Panc1 (cell line): ENCODE measurements at regions not wholly inside any gene's neighbourhood (a gene's known extent, or its start where the extent isn't known, plus 50 kb on each side); places are given as distances from the start of the nearest gene placed in this dataset.

Experiments used
- ATAC-seq: fragments of 200-7000 bp; cut with Tn5 transposase; 2 replicates; pipeline ENCODE4 v1.9.1; 2020; ENCODE audit warnings: mild to moderate bottlenecking, moderate library complexity
- BruUV-seq: library from RNA; stranded (reverse); fragments of 400-500 nt; replicated peaks from 2 replicates; lab custom pipeline; 2021; lab: Mats Ljungman, UMichigan
- CTCF ChIA-PET: fragments of 300-600 bp; sonication (Branson Sonifier 250); formaldehyde crosslinking; loops from one replicate; lab custom pipeline; 2022; ENCODE audit warnings: antibody characterized with exemption; lab: Charles Lee
- POLR2A ChIA-PET: fragments of 300-600 bp; sonication (Branson Sonifier 250); formaldehyde crosslinking; loops from one replicate; lab custom pipeline; 2022; ENCODE audit warnings: antibody characterized with exemption; lab: Charles Lee
- DNase-seq: peaks from one replicate; pipeline ENCODE4 v3.0.0-alpha.2; 2010; ENCODE audit warnings: low read depth, low spot score
- H3K27ac ChIP-seq: 2 replicates; pipeline ENCODE4 v1.5.1; 2011; ENCODE audit warnings: mild to moderate bottlenecking, low read length, inconsistent platforms
- H3K27me3 ChIP-seq: fragments of 200-500 bp; sonication (Bioruptor generic); 2 replicates; pipeline ENCODE4 v1.6.0; 2014; ENCODE audit warnings: low read length, inconsistent platforms; ENCODE audit not compliant: control insufficient read depth, insufficient read depth
- H3K36me3 ChIP-seq: fragments of 200-500 bp; sonication (Bioruptor generic); 2 replicates; pipeline ENCODE4 v1.5.1; 2014; ENCODE audit warnings: inconsistent platforms, mild to moderate bottlenecking, low read length, moderate library complexity; ENCODE audit not compliant: control insufficient read depth, insufficient read depth
- H3K4me1 ChIP-seq: 2 replicates; pipeline ENCODE4 v1.5.1; 2011; ENCODE audit warnings: inconsistent platforms, mild to moderate bottlenecking, low read length, moderate library complexity; ENCODE audit not compliant: control insufficient read depth, insufficient read depth
- H3K4me3 ChIP-seq, 2 experiments: 2 replicates each; pipeline ENCODE4 v1.5.1; 2011 to 2012; ENCODE audit warnings: low read depth in 2 of 2, low read length in 2 of 2, mild to moderate bottlenecking in 2 of 2, inconsistent platforms in 1 of 2, moderate library complexity in 1 of 2
- H3K9me3 ChIP-seq: fragments of 200-500 bp; sonication (Bioruptor generic); 2 replicates; pipeline ENCODE4 v1.5.1; 2014; ENCODE audit warnings: low read depth, mild to moderate bottlenecking, inconsistent platforms, low read length, moderate library complexity; ENCODE audit not compliant: control insufficient read depth, insufficient read depth
- POLR2AphosphoS5 ChIP-seq: IDR thresholded peaks from 2 replicates; pipeline ENCODE4 v1.6.1; 2012; ENCODE audit warnings: mild to moderate bottlenecking, low read depth, low read length, moderate library complexity
- SIN3A ChIP-seq: IDR thresholded peaks from 2 replicates; pipeline ENCODE4 v1.6.1; 2012; ENCODE audit warnings: low read depth, mild to moderate bottlenecking, low read length, moderate library complexity, borderline replicate concordance; ENCODE audit not compliant: insufficient read depth
- TCF7L2 ChIP-seq: IDR thresholded peaks from 2 replicates; pipeline ENCODE4 v1.6.1; 2011; ENCODE audit warnings: mild to moderate bottlenecking, low read depth, low read length, inconsistent platforms
- in situ Hi-C: cut with HindIII; loops from 2 replicates; pipeline ENCODE4 v1.10.0; 2016; ENCODE audit warnings: low sequenced_read_pairs, low pct_unique_long_range_greater_than_20kb
- intact Hi-C: fragments of 100-400 bp; cut with micrococcal nuclease; formaldehyde crosslinking; loops from one replicate; pipeline ENCODE4 v1.10.0; 2022; ENCODE audit not compliant: unreplicated experiment
- TF ChIP-seq, protein P1 (sequence below), 2 experiments: IDR thresholded peaks; 2 replicates each; pipeline ENCODE4 v1.6.1; 2011 to 2012; ENCODE audit warnings: low read depth in 2 of 2, control low read depth in 1 of 2, low read length in 1 of 2, mild to moderate bottlenecking in 1 of 2, moderate library complexity in 1 of 2; ENCODE audit not compliant: insufficient read depth in 1 of 2
- TF ChIP-seq, protein P2 (sequence below): fragments of 450-650 bp; IDR thresholded peaks from 2 replicates; pipeline ENCODE4 v1.5.1; 2017; ENCODE audit warnings: mild to moderate bottlenecking

DNA sequence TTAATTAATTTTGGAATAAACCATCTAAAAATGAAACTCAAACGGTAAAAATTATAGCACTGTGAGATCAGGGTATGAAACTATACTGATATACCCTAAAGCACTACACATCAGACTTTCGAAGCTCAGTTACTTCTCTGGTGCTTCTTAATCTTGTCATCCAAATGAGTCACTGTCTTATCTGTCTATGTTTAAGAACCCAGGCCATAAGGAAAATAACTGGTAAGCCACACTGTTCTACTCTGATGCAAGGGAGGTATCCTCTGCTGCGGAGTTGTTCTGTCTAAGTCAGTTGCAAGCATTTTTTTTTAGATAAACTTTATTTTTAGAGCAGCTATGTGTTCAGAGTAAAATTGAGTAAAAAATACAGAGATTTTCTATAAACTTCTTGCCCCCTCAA is 830.8 kb upstream of the POU3F4 start:
- BruUV-seq = no TSS peak
- H3K27ac ChIP-seq = no peak overlapping the region
- intact Hi-C loops (no loop called here), in situ Hi-C loops (no loop called here)
- POLR2A ChIA-PET = no interaction called here
- no peaks in the 10 kb centered on the region for H3K36me3 ChIP-seq
- no peaks in the 10 kb centered on the region for H3K4me1 ChIP-seq
- no peaks in the 10 kb centered on the region for H3K9me3 ChIP-seq
- TF ChIP-seq SIN3A = no peak
- TF ChIP-seq TCF7L2 = no peak
- TF ChIP-seq, protein P1, sequence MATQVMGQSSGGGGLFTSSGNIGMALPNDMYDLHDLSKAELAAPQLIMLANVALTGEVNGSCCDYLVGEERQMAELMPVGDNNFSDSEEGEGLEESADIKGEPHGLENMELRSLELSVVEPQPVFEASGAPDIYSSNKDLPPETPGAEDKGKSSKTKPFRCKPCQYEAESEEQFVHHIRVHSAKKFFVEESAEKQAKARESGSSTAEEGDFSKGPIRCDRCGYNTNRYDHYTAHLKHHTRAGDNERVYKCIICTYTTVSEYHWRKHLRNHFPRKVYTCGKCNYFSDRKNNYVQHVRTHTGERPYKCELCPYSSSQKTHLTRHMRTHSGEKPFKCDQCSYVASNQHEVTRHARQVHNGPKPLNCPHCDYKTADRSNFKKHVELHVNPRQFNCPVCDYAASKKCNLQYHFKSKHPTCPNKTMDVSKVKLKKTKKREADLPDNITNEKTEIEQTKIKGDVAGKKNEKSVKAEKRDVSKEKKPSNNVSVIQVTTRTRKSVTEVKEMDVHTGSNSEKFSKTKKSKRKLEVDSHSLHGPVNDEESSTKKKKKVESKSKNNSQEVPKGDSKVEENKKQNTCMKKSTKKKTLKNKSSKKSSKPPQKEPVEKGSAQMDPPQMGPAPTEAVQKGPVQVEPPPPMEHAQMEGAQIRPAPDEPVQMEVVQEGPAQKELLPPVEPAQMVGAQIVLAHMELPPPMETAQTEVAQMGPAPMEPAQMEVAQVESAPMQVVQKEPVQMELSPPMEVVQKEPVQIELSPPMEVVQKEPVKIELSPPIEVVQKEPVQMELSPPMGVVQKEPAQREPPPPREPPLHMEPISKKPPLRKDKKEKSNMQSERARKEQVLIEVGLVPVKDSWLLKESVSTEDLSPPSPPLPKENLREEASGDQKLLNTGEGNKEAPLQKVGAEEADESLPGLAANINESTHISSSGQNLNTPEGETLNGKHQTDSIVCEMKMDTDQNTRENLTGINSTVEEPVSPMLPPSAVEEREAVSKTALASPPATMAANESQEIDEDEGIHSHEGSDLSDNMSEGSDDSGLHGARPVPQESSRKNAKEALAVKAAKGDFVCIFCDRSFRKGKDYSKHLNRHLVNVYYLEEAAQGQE (IDR thresholded peaks at IDR 0.05; ENCODE audit: insufficient read depth in 1 of 2, low read depth in 2 of 2, low read length in 1 of 2) = no peak
- TF ChIP-seq POLR2AphosphoS5 = no peak
- TF ChIP-seq, protein P2, sequence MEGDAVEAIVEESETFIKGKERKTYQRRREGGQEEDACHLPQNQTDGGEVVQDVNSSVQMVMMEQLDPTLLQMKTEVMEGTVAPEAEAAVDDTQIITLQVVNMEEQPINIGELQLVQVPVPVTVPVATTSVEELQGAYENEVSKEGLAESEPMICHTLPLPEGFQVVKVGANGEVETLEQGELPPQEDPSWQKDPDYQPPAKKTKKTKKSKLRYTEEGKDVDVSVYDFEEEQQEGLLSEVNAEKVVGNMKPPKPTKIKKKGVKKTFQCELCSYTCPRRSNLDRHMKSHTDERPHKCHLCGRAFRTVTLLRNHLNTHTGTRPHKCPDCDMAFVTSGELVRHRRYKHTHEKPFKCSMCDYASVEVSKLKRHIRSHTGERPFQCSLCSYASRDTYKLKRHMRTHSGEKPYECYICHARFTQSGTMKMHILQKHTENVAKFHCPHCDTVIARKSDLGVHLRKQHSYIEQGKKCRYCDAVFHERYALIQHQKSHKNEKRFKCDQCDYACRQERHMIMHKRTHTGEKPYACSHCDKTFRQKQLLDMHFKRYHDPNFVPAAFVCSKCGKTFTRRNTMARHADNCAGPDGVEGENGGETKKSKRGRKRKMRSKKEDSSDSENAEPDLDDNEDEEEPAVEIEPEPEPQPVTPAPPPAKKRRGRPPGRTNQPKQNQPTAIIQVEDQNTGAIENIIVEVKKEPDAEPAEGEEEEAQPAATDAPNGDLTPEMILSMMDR = no peak
- H3K27me3 ChIP-seq = no peaks in the 10 kb centered on the region
- ATAC-seq (no peak), DNase-seq (no peak)
- H3K4me3 ChIP-seq = no peak overlapping the region
- CTCF ChIA-PET = no interaction called here

DNA sequence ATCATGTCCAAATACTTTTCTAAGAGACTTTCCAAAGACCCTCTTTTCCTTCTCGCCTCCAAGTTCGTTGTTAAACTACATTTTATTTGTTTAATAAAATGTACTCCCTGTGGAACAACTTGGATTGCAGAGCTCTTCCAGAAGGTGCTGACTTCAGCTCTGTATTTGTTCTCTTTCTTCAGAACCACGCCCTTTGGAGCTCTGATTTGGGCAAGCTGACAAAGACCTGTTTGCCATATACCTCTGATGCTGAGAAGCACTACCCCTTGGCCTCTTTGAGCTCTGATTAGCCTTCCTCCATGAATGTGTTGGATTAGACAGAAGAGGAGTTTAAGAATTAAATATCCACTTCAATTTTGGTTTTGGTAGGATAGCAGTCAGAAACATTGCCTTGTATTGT is 815.1 kb upstream of the POU3F4 start:
- intact Hi-C loops (no loop called here), in situ Hi-C loops (no loop called here)
- ChIA-PET CTCF (no interaction called here), POLR2A (no interaction called here)
- H3K36me3 ChIP-seq = no peaks in the 10 kb centered on the region
- DNase-seq (no peak), ATAC-seq (no peak)
- TF ChIP-seq POLR2AphosphoS5 = no peak
- TF ChIP-seq, protein P2 = no peak
- TF ChIP-seq, protein P1 (IDR thresholded peaks at IDR 0.05; ENCODE audit: insufficient read depth in 1 of 2, low read depth in 2 of 2, low read length in 1 of 2) = no peak
- no peak for TF ChIP-seq TCF7L2
- TF ChIP-seq SIN3A = no peak
- H3K27ac ChIP-seq = no peak overlapping the region
- no peaks in the 10 kb centered on the region for H3K9me3 ChIP-seq
- no peaks in the 10 kb centered on the region for H3K4me1 ChIP-seq
- no TSS peak for BruUV-seq
- H3K27me3 ChIP-seq = no peaks in the 10 kb centered on the region
- H3K4me3 ChIP-seq = no peak overlapping the region
